ENCODE measurements at regions not wholly inside any gene's neighbourhood (a gene's known extent, or its start where the extent isn't known, plus 50 kb on each side); places are given as distances from the start of the nearest gene placed in this dataset.

DNA sequence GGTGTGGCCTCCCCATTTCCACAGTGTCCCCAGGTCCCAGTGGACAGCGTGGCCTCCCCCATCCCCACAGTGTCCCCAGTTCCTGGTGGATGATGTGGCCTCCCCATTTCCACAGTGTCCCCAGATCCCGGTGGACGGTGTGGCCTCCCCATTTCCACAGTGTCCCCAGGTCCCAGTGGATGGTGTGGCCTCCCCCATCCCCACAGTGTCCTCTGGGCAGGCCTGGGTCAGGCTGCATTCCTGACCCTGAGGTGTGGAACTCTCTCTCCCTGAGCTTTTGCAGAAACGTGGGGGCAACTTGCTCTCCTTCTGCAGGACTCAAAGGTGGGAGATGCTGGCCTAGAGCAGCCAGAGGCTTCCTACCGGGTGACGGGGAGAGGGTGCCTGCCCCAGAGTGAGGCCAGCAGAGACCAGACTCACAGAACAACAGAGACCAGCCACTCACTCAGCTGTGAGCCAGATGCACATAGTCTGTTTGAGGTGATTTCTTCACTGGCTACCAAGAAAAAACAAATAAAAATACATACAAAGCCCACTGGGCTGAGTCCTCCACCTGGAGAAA lies 85.8 kb upstream of the FGF3 start:
- TF ChIP-seq, protein P1, sequence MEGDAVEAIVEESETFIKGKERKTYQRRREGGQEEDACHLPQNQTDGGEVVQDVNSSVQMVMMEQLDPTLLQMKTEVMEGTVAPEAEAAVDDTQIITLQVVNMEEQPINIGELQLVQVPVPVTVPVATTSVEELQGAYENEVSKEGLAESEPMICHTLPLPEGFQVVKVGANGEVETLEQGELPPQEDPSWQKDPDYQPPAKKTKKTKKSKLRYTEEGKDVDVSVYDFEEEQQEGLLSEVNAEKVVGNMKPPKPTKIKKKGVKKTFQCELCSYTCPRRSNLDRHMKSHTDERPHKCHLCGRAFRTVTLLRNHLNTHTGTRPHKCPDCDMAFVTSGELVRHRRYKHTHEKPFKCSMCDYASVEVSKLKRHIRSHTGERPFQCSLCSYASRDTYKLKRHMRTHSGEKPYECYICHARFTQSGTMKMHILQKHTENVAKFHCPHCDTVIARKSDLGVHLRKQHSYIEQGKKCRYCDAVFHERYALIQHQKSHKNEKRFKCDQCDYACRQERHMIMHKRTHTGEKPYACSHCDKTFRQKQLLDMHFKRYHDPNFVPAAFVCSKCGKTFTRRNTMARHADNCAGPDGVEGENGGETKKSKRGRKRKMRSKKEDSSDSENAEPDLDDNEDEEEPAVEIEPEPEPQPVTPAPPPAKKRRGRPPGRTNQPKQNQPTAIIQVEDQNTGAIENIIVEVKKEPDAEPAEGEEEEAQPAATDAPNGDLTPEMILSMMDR (IDR thresholded peaks at IDR 0.05; ENCODE audit: control insufficient read depth, insufficient read depth, low read depth, low read length, missing control alignments): no peak
- DNase-seq (ENCODE audit: low read depth): no peak

DNA sequence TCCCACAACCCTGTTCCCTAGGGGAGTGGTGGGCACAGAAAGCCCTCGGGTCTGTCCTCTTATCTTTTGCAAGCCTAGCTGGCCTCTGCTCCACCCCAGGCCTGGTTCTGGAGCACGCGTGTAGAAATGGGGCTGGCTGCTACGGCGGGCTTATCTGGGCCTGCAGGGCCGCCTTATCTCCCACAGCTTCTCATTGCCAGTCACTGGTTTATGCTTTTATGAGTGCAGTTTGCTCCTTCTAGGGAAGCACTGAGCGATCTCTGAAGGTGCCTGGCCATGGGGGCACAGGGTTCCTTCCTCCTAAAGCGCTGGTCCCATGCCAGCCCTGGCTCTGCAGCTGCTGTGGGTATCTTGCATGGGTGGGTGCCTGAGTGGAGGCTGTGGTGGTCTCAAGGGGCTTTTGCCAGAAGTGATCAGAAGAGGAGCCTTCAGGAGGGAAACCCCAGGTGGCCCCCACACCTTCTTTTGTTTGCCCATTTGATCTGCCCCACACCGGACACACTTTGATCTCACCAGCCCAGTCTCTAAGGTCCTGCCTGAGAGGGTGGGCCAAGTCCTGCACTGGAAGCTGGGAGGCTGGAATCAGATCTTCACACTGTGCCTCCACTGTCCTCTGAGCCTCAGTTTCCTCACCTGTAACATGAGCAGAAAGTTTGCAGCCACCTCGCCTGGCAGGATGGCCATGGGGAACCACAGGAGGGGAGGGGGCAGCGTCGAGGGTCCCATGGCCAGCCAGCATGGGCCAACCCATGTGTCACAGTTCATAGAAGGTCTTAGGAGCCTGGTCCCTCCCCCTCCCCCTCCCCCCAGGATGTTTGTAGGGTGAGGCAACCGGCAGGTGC lies 86.6 kb upstream of the FGF3 start:
- DNase-seq (ENCODE audit: low read depth): no peak
- TF ChIP-seq, protein P1 (IDR thresholded peaks at IDR 0.05; ENCODE audit: control insufficient read depth, insufficient read depth, low read depth, low read length, missing control alignments): no peak
- no peak overlapping the region for H3K4me3 ChIP-seq (ENCODE audit: control insufficient read depth, low read depth, low read length)

More for the DNA sequence above, 85.8 kb upstream of the FGF3 start:
- no peak overlapping the region for H3K4me3 ChIP-seq (ENCODE audit: control insufficient read depth, low read depth, low read length)

DNA sequence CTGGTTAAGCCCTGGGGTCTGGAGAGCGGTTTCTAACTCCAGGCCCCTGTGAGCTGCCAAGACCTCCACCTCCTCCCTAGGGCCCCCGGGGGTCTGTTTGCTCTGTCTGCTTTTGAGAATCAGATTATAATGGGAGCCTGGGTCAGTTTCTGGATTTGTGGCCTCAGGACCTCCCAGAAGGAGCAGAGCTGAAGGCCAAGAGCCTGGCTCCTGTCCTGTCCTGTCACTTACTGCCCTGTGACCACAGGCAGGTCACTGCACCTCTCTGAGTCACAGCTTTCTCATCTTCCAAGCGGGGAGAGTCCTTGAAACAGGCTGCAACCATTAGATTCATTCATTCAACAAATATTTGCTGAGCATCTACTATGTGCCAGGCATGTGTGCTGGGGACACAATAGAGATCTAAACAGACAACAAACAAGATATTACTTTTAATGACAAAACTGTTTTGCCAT lies 87.3 kb upstream of the FGF3 start:
- no peak overlapping the region for H3K4me3 ChIP-seq (ENCODE audit: control insufficient read depth, low read depth, low read length)
- TF ChIP-seq, protein P1 (IDR thresholded peaks at IDR 0.05; ENCODE audit: control insufficient read depth, insufficient read depth, low read depth, low read length, missing control alignments): no peak
- no peak for DNase-seq (ENCODE audit: low read depth)

DNA sequence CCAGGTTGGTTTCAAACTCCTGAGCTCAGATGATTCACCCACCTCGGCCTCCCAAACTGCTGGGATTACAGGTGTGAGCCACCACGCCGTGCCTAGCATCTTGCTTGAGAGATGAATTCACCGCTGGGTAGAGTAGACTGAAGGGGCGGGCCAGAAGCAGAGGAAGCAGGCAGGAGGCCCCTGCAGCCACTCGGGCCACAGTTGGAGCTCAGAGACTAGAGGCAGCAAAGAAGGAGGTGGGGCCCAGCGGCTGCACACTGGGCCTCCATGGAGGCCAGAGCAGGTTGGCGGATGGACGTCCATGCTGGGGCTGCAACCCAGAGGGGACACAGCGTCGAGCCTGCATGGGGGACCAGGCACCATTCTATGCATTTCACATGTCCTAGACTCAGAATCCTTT lies 88.4 kb upstream of the FGF3 start:
- TF ChIP-seq, protein P1 (IDR thresholded peaks at IDR 0.05; ENCODE audit: control insufficient read depth, insufficient read depth, low read depth, low read length, missing control alignments): no peak
- H3K4me3 ChIP-seq (ENCODE audit: control insufficient read depth, low read depth, low read length): no peak overlapping the region
- no peak for DNase-seq (ENCODE audit: low read depth)

DNA sequence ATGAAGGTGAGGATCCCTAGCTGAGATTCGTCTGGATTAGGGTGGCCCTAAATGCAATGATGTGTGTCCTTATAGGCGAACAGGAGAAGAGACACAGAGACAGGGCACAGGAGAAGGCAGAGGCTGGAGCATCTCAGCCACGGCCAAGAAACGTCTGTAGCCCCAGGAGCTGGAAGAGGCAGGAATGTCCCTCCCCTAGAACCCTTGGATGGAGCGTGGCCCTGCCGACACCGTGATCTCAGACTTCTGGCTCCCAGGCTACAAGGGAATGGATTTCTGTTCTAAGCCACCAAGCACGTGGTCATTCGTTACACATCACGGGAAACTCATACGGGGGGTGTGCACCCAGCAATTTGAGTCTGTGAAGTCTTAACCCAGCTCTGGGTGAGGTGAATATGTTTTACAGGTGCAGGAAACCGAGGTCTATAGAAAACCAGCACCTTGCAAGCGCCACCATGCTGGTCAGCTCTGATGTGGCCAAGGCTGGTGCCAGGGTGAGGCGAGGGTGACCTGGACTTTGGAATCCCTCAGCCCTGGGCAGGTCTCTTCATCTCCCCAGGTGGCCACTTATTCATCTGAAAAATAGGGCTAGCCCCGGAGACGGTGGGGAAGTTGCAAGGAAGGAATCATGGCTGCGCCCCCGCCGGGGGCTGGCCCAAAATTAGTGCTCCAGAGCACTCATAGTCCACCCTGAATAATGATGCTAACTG lies 89.5 kb upstream of the FGF3 start:
- no peak overlapping the region for H3K4me3 ChIP-seq (ENCODE audit: control insufficient read depth, low read depth, low read length)
- TF ChIP-seq, protein P1 (IDR thresholded peaks at IDR 0.05; ENCODE audit: control insufficient read depth, insufficient read depth, low read depth, low read length, missing control alignments): no peak
- no peak for DNase-seq (ENCODE audit: low read depth)

GRCh38 chr11:69909561-69910518 lies 90.6 kb upstream of the FGF3 start:
- TF ChIP-seq, protein P1 (IDR thresholded peaks at IDR 0.05; ENCODE audit: control insufficient read depth, insufficient read depth, low read depth, low read length, missing control alignments): peak; percentile 69
- no peak for DNase-seq (ENCODE audit: low read depth)
- H3K4me3 ChIP-seq (ENCODE audit: control insufficient read depth, low read depth, low read length): no peak overlapping the region

Data from AG09309 (cell line).